GM23338 (cell line): ENCODE measurements at regions not wholly inside any gene's neighbourhood (a gene's known extent, or its start where the extent isn't known, plus 50 kb on each side); places are given as distances from the start of the nearest gene placed in this dataset.

Experiments
- ATAC-seq: fragments of 200-7000 bp; cut with Tn5 transposase; 3 replicates; pipeline ENCODE4 v1.9.1; 2020
- DNase-seq: peaks from one replicate; pipeline ENCODE4 v3.0.0-alpha.2; 2015; ENCODE audit warnings: low spot score
- H2AFZ ChIP-seq: fragments of 200-600 bp; sonication (generic); 2 replicates; pipeline ENCODE4 v1.8.0; 2016; ENCODE audit warnings: antibody characterized with exemption, mild to moderate bottlenecking, moderate library complexity
- H3F3A ChIP-seq: fragments of 200-600 bp; sonication (generic); replicated peaks from 2 replicates; pipeline ENCODE4 v1.8.0; 2017; ENCODE audit warnings: antibody characterized with exemption, mixed run types, low read depth
- H3K27ac ChIP-seq: fragments of 200-600 bp; sonication (generic); 2 replicates; pipeline ENCODE4 v1.6.1; 2016; ENCODE audit warnings: low read depth
- H3K27me3 ChIP-seq: fragments of 200-600 bp; sonication (generic); 2 replicates; pipeline ENCODE4 v1.8.0; 2016; ENCODE audit warnings: mild to moderate bottlenecking, mixed run types, moderate library complexity; ENCODE audit not compliant: insufficient read depth
- H3K36me3 ChIP-seq: fragments of 200-600 bp; sonication (generic); 2 replicates; pipeline ENCODE4 v1.8.0; 2016; ENCODE audit warnings: mild to moderate bottlenecking; ENCODE audit not compliant: insufficient read depth
- H3K4me1 ChIP-seq: fragments of 200-600 bp; sonication (generic); 2 replicates; pipeline ENCODE4 v1.8.0; 2016; ENCODE audit warnings: mild to moderate bottlenecking, moderate library complexity; ENCODE audit not compliant: insufficient read depth
- H3K4me2 ChIP-seq: fragments of 200-600 bp; sonication (generic); 2 replicates; pipeline ENCODE4 v1.7.1; 2017; ENCODE audit warnings: mixed run types
- H3K4me3 ChIP-seq: fragments of 200-600 bp; sonication (generic); 2 replicates; pipeline ENCODE4 v1.6.1; 2016; ENCODE audit warnings: mixed run types
- H3K79me2 ChIP-seq: fragments of 200-600 bp; sonication (generic); replicated peaks from 2 replicates; pipeline ENCODE4 v1.8.0; 2017; ENCODE audit warnings: mild to moderate bottlenecking; ENCODE audit not compliant: insufficient read depth
- H3K9me2 ChIP-seq: fragments of 200-600 bp; sonication (generic); 2 replicates; pipeline ENCODE4 v1.8.0; 2017; ENCODE audit not compliant: insufficient read depth
- H4K20me1 ChIP-seq: fragments of 200-600 bp; sonication (generic); replicated peaks from 2 replicates; pipeline ENCODE4 v1.8.0; 2017; ENCODE audit warnings: mild to moderate bottlenecking; ENCODE audit not compliant: insufficient read depth
- H3K27ac Mint-ChIP-seq: 2 replicates; pipeline ENCODE4 v1.8.0; 2020; ENCODE audit warnings: inconsistent platforms, mild to moderate bottlenecking, moderate library complexity, mixed read lengths
- H3K27me3 Mint-ChIP-seq: 3 replicates; pipeline ENCODE4 v1.8.0; 2022; ENCODE audit warnings: low read depth, mild to moderate bottlenecking, moderate library complexity, mixed read lengths, inconsistent platforms; ENCODE audit not compliant: insufficient read depth, poor library complexity
- H3K36me3 Mint-ChIP-seq: 3 replicates; pipeline ENCODE4 v1.8.0; 2021; ENCODE audit warnings: low read depth, mild to moderate bottlenecking, inconsistent platforms, moderate library complexity, mixed read lengths
- H3K4me1 Mint-ChIP-seq: 3 replicates; pipeline ENCODE4 v1.8.0; 2020; ENCODE audit warnings: mild to moderate bottlenecking, inconsistent platforms, mixed read lengths
- H3K4me3 Mint-ChIP-seq: 3 replicates; pipeline ENCODE4 v1.8.0; 2021; ENCODE audit warnings: moderate library complexity, mild to moderate bottlenecking, inconsistent platforms, mixed read lengths
- H3K9me3 Mint-ChIP-seq: 3 replicates; pipeline ENCODE4 v1.8.0; 2020; ENCODE audit warnings: moderate library complexity, mild to moderate bottlenecking, inconsistent platforms, mixed read lengths
- EZH2 ChIP-seq: fragments of 200-600 bp; sonication (generic); IDR thresholded peaks from one replicate; pipeline ENCODE4 v1.8.0; 2017; ENCODE audit warnings: antibody characterized with exemption, mild to moderate bottlenecking, low read depth; ENCODE audit not compliant: unreplicated experiment
- EZH2phosphoT487 ChIP-seq: fragments of 200-600 bp; sonication (generic); IDR thresholded peaks from one replicate; pipeline ENCODE4 v1.8.1; 2018; ENCODE audit warnings: antibody characterized with exemption; ENCODE audit not compliant: unreplicated experiment
- JUNB ChIP-seq: IDR thresholded peaks from one replicate; pipeline ENCODE4 v1.6.1; 2016; ENCODE audit warnings: antibody characterized with exemption; ENCODE audit not compliant: unreplicated experiment
- NANOG ChIP-seq: IDR thresholded peaks from 2 replicates; pipeline ENCODE4 v1.6.1; 2016; ENCODE audit warnings: antibody characterized with exemption, borderline replicate concordance
- POLR2AphosphoS5 ChIP-seq: IDR thresholded peaks from 2 replicates; pipeline ENCODE4 v1.6.1; 2016; ENCODE audit warnings: antibody characterized with exemption, low read depth
- REST ChIP-seq: IDR thresholded peaks from one replicate; pipeline ENCODE4 v1.6.1; 2018; ENCODE audit warnings: antibody characterized with exemption; ENCODE audit not compliant: unreplicated experiment
- STAT1 ChIP-seq: IDR thresholded peaks from one replicate; pipeline ENCODE4 v1.6.1; 2016; ENCODE audit warnings: antibody characterized with exemption; ENCODE audit not compliant: unreplicated experiment
- ZNF114 ChIP-seq: fragments of 250-450 bp; sonication (Bioruptor Pico); IDR thresholded peaks from 2 replicates; pipeline ENCODE4 v1.5.0; 2020; ENCODE audit warnings: mild to moderate bottlenecking, moderate library complexity
- ZNF331 ChIP-seq: fragments of 250-450 bp; sonication (Bioruptor Pico); IDR thresholded peaks from 2 replicates; pipeline ENCODE4 v1.5.0; 2020; ENCODE audit warnings: low read depth, mild to moderate bottlenecking, moderate library complexity
- TF ChIP-seq, protein P1 (sequence below): fragments of 250-450 bp; sonication (Bioruptor Pico); IDR thresholded peaks from 2 replicates; pipeline ENCODE4 v1.5.0; 2020; ENCODE audit warnings: mild to moderate bottlenecking, moderate library complexity
- TF ChIP-seq, protein P2 (sequence below), 2 experiments: fragments of 200-600 bp in 1 of 2; sonication (generic) in 1 of 2; conservative IDR thresholded peaks; 2 replicates each; pipeline versions ENCODE4 v1.5.1 to v1.6.1; 2016 to 2017; ENCODE audit warnings: antibody characterized with exemption in 2 of 2, low read depth in 2 of 2, mild to moderate bottlenecking in 2 of 2, moderate library complexity in 1 of 2

DNA sequence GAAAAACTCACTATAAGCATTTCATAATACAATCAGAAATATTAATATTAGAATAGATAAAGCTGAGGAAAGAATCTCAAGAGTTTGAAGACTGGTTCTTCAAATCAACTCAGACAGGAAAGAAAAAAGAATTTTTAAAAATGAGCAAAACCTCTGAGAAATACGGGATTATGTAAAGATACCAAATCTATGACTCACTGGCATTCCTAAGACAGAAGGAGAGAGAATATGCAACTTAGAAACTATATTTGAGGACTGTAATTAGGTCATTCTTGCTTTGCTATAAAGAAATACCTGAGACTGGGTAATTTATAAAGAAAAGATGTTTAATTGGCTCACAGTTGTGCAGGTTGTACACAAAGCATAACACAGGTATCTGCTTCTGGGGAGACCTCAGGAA is 665.1 kb downstream of the RNF144B start:
- Mint-ChIP-seq H3K9me3 (peaks cover 9% of the 10 kb centered on the region), H3K27me3 (no peaks in the 10 kb centered on the region), H3K4me3 (no peak overlapping the region), H3K4me1 (no peaks in the 10 kb centered on the region), H3K36me3 (no peaks in the 10 kb centered on the region), H3K27ac (no peak overlapping the region)
- H3F3A ChIP-seq = no peaks in the 10 kb centered on the region
- no peak overlapping the region for H3K4me3 ChIP-seq
- H3K9me2 ChIP-seq = 0 out of 2 replicates have a peak, but pooled peaks cover 6% of the 10 kb centered on the region
- no peak overlapping the region for H3K27ac ChIP-seq
- H4K20me1 ChIP-seq = no peaks in the 10 kb centered on the region
- H3K27me3 ChIP-seq = no peaks in the 10 kb centered on the region
- no peak overlapping the region for H3K4me2 ChIP-seq
- no peak for TF ChIP-seq EZH2phosphoT487
- DNase-seq = no peak
- H2AFZ ChIP-seq = no peak overlapping the region
- H3K36me3 ChIP-seq = no peaks in the 10 kb centered on the region
- ATAC-seq = no peak
- no peaks in the 10 kb centered on the region for H3K79me2 ChIP-seq
- H3K4me1 ChIP-seq = no peaks in the 10 kb centered on the region

GRCh38 chr6:19059102-19059501 is 672.0 kb downstream of the RNF144B start:
- no peaks in the 10 kb centered on the region for H3K4me1 Mint-ChIP-seq
- no peak overlapping the region for H3K4me3 Mint-ChIP-seq
- Histone ChIP-seq H3K4me3 (no peak overlapping the region), H3F3A (no peaks in the 10 kb centered on the region), H3K36me3 (no peaks in the 10 kb centered on the region), H3K27ac (no peak overlapping the region), H3K27me3 (no peaks in the 10 kb centered on the region), H3K4me1 (no peaks in the 10 kb centered on the region), H4K20me1 (no peaks in the 10 kb centered on the region), H3K79me2 (no peaks in the 10 kb centered on the region), H3K9me2 (no peaks in the 10 kb centered on the region), H2AFZ (no peak overlapping the region), H3K4me2 (no peak overlapping the region)
- no peaks in the 10 kb centered on the region; the same call in 2 of the 3 replicates for H3K9me3 Mint-ChIP-seq
- no peaks in the 10 kb centered on the region for H3K36me3 Mint-ChIP-seq
- no peaks in the 10 kb centered on the region for H3K27me3 Mint-ChIP-seq
- ATAC-seq = no peak
- no peak overlapping the region for H3K27ac Mint-ChIP-seq
- no peak for DNase-seq
- no peak for TF ChIP-seq REST
- TF ChIP-seq, protein P1, sequence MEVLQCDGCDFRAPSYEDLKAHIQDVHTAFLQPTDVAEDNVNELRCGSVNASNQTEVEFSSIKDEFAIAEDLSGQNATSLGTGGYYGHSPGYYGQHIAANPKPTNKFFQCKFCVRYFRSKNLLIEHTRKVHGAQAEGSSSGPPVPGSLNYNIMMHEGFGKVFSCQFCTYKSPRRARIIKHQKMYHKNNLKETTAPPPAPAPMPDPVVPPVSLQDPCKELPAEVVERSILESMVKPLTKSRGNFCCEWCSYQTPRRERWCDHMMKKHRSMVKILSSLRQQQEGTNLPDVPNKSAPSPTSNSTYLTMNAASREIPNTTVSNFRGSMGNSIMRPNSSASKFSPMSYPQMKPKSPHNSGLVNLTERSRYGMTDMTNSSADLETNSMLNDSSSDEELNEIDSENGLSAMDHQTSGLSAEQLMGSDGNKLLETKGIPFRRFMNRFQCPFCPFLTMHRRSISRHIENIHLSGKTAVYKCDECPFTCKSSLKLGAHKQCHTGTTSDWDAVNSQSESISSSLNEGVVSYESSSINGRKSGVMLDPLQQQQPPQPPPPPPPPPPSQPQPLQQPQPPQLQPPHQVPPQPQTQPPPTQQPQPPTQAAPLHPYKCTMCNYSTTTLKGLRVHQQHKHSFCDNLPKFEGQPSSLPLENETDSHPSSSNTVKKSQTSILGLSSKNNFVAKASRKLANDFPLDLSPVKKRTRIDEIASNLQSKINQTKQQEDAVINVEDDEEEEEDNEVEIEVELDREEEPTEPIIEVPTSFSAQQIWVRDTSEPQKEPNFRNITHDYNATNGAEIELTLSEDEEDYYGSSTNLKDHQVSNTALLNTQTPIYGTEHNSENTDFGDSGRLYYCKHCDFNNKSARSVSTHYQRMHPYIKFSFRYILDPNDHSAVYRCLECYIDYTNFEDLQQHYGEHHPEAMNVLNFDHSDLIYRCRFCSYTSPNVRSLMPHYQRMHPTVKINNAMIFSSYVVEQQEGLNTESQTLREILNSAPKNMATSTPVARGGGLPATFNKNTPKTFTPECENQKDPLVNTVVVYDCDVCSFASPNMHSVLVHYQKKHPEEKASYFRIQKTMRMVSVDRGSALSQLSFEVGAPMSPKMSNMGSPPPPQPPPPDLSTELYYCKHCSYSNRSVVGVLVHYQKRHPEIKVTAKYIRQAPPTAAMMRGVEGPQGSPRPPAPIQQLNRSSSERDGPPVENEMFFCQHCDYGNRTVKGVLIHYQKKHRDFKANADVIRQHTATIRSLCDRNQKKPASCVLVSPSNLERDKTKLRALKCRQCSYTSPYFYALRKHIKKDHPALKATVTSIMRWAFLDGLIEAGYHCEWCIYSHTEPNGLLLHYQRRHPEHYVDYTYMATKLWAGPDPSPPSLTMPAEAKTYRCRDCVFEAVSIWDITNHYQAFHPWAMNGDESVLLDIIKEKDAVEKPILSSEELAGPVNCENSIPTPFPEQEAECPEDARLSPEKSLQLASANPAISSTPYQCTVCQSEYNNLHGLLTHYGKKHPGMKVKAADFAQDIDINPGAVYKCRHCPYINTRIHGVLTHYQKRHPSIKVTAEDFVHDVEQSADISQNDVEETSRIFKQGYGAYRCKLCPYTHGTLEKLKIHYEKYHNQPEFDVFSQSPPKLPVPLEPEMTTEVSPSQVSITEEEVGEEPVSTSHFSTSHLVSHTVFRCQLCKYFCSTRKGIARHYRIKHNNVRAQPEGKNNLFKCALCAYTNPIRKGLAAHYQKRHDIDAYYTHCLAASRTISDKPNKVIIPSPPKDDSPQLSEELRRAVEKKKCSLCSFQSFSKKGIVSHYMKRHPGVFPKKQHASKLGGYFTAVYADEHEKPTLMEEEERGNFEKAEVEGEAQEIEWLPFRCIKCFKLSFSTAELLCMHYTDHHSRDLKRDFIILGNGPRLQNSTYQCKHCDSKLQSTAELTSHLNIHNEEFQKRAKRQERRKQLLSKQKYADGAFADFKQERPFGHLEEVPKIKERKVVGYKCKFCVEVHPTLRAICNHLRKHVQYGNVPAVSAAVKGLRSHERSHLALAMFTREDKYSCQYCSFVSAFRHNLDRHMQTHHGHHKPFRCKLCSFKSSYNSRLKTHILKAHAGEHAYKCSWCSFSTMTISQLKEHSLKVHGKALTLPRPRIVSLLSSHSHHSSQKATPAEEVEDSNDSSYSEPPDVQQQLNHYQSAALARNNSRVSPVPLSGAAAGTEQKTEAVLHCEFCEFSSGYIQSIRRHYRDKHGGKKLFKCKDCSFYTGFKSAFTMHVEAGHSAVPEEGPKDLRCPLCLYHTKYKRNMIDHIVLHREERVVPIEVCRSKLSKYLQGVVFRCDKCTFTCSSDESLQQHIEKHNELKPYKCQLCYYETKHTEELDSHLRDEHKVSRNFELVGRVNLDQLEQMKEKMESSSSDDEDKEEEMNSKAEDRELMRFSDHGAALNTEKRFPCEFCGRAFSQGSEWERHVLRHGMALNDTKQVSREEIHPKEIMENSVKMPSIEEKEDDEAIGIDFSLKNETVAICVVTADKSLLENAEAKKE (CRISPR knock-in tag) = no peak
- TF ChIP-seq STAT1 = no peak
- TF ChIP-seq ZNF114 = no peak
- no peak for TF ChIP-seq EZH2phosphoT487
- no peak for TF ChIP-seq JUNB
- no peak for TF ChIP-seq ZNF331 (CRISPR knock-in tag)
- no peak for TF ChIP-seq EZH2
- no peak for TF ChIP-seq POLR2AphosphoS5
- TF ChIP-seq, protein P2, sequence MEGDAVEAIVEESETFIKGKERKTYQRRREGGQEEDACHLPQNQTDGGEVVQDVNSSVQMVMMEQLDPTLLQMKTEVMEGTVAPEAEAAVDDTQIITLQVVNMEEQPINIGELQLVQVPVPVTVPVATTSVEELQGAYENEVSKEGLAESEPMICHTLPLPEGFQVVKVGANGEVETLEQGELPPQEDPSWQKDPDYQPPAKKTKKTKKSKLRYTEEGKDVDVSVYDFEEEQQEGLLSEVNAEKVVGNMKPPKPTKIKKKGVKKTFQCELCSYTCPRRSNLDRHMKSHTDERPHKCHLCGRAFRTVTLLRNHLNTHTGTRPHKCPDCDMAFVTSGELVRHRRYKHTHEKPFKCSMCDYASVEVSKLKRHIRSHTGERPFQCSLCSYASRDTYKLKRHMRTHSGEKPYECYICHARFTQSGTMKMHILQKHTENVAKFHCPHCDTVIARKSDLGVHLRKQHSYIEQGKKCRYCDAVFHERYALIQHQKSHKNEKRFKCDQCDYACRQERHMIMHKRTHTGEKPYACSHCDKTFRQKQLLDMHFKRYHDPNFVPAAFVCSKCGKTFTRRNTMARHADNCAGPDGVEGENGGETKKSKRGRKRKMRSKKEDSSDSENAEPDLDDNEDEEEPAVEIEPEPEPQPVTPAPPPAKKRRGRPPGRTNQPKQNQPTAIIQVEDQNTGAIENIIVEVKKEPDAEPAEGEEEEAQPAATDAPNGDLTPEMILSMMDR (conservative IDR thresholded peaks at IDR 0.05; ENCODE audit: low read depth in 2 of 2) = no peak
- no peak for TF ChIP-seq NANOG
